Loucy (cell line): ENCODE measurements at regions not wholly inside any gene's neighbourhood (a gene's known extent, or its start where the extent isn't known, plus 50 kb on each side); places are given as distances from the start of the nearest gene placed in this dataset.

Source experiments
- H2AFZ ChIP-seq: fragments of 200-600 bp; sonication (generic); 2 replicates; pipeline ENCODE4 v1.6.0; 2016; ENCODE audit warnings: antibody characterized with exemption, mild to moderate bottlenecking, low read length, moderate library complexity
- H3F3A ChIP-seq: fragments of 200-600 bp; 2 replicates; pipeline ENCODE4 v1.6.0; 2016; ENCODE audit warnings: antibody characterized with exemption, low read depth, mild to moderate bottlenecking
- H3K27me3 ChIP-seq: fragments of 200-600 bp; sonication (generic); 2 replicates; pipeline ENCODE4 v1.6.1; 2014; ENCODE audit warnings: low read length, mild to moderate bottlenecking; ENCODE audit not compliant: insufficient read depth, poor library complexity, severe bottlenecking
- H3K36me3 ChIP-seq: fragments of 200-600 bp; sonication (generic); 2 replicates; pipeline ENCODE4 v1.6.1; 2016; ENCODE audit warnings: low read length; ENCODE audit not compliant: insufficient read depth
- H3K4me1 ChIP-seq: fragments of 200-600 bp; sonication (generic); 2 replicates; pipeline ENCODE4 v1.5.1; 2014; ENCODE audit warnings: low read length, mild to moderate bottlenecking; ENCODE audit not compliant: insufficient read depth, poor library complexity, severe bottlenecking
- H3K4me2 ChIP-seq: fragments of 200-600 bp; sonication (generic); 2 replicates; pipeline ENCODE4 v1.6.0; 2014; ENCODE audit warnings: antibody characterized with exemption, low read length, low read depth, mild to moderate bottlenecking; ENCODE audit not compliant: poor library complexity, severe bottlenecking
- H3K4me3 ChIP-seq: fragments of 200-600 bp; sonication (generic); 2 replicates; pipeline ENCODE4 v1.5.1; 2014; ENCODE audit warnings: low read length, mild to moderate bottlenecking, mixed read lengths; ENCODE audit not compliant: poor library complexity, severe bottlenecking
- H3K79me2 ChIP-seq: fragments of 200-600 bp; sonication (generic); 2 replicates; pipeline ENCODE4 v1.6.1; 2014; ENCODE audit warnings: low read length; ENCODE audit not compliant: insufficient read depth
- H3K9ac ChIP-seq: fragments of 200-600 bp; sonication (generic); 2 replicates; pipeline ENCODE4 v1.6.0; 2014; ENCODE audit warnings: mild to moderate bottlenecking, low read depth, low read length, moderate library complexity; ENCODE audit not compliant: poor library complexity, severe bottlenecking
- H3K9me2 ChIP-seq: fragments of 200-600 bp; sonication (generic); replicated peaks from 2 replicates; pipeline ENCODE4 v1.6.1; 2016; ENCODE audit warnings: low read depth, low read length, mixed read lengths
- H3K9me3 ChIP-seq: fragments of 200-600 bp; sonication (generic); 2 replicates; pipeline ENCODE4 v1.6.1; 2014; ENCODE audit warnings: mild to moderate bottlenecking, antibody characterized with exemption, low read length, low read depth; ENCODE audit not compliant: insufficient read depth
- H4K20me1 ChIP-seq: fragments of 200-600 bp; sonication (generic); 2 replicates; pipeline ENCODE4 v1.6.0; 2014; ENCODE audit warnings: antibody characterized with exemption, low read length, mild to moderate bottlenecking; ENCODE audit not compliant: insufficient read depth, poor library complexity, severe bottlenecking
- EZH2phosphoT487 ChIP-seq: fragments of 200-600 bp; IDR thresholded peaks from 2 replicates; pipeline ENCODE4 v1.6.1; 2018; ENCODE audit warnings: antibody characterized with exemption, mild to moderate bottlenecking, moderate library complexity, borderline replicate concordance
- TF ChIP-seq, protein P1 (sequence below): fragments of 200-600 bp; sonication (generic); conservative IDR thresholded peaks from 2 replicates; pipeline ENCODE4 v1.5.1; 2014; ENCODE audit warnings: mild to moderate bottlenecking, antibody characterized with exemption, low read length

DNA sequence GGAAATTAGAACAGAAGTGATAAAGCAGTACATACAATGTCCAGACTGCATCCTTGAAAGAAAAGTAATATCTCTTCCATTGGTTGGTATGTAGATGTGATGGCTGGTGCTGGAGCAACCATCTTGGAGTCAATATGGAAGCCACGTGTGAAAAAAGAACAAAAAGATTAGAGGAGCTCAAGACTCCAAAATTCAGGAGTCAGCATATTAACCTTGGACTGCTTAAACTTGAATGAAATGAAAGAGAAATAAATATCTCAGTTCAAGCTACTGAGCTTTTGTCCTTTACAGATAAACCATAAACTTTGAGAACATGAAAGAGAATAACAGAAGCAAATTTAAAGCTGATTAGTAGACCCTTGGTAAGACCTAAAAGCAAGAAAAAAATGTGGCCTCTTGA is 197.9 kb downstream of the HS3ST3B1 start:
- Histone ChIP-seq H3K9me2 (no peaks in the 10 kb centered on the region), H3K4me1 (no peaks in the 10 kb centered on the region), H3K4me3 (no peak overlapping the region), H3F3A (no peaks in the 10 kb centered on the region), H3K9me3 (no peaks in the 10 kb centered on the region), H3K4me2 (no peak overlapping the region), H3K27me3 (no peaks in the 10 kb centered on the region), H4K20me1 (no peaks in the 10 kb centered on the region), H3K9ac (no peak overlapping the region), H2AFZ (no peak overlapping the region), H3K79me2 (no peaks in the 10 kb centered on the region), H3K36me3 (no peaks in the 10 kb centered on the region)
- no peak for TF ChIP-seq EZH2phosphoT487
- TF ChIP-seq, protein P1, sequence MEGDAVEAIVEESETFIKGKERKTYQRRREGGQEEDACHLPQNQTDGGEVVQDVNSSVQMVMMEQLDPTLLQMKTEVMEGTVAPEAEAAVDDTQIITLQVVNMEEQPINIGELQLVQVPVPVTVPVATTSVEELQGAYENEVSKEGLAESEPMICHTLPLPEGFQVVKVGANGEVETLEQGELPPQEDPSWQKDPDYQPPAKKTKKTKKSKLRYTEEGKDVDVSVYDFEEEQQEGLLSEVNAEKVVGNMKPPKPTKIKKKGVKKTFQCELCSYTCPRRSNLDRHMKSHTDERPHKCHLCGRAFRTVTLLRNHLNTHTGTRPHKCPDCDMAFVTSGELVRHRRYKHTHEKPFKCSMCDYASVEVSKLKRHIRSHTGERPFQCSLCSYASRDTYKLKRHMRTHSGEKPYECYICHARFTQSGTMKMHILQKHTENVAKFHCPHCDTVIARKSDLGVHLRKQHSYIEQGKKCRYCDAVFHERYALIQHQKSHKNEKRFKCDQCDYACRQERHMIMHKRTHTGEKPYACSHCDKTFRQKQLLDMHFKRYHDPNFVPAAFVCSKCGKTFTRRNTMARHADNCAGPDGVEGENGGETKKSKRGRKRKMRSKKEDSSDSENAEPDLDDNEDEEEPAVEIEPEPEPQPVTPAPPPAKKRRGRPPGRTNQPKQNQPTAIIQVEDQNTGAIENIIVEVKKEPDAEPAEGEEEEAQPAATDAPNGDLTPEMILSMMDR: no peak

DNA sequence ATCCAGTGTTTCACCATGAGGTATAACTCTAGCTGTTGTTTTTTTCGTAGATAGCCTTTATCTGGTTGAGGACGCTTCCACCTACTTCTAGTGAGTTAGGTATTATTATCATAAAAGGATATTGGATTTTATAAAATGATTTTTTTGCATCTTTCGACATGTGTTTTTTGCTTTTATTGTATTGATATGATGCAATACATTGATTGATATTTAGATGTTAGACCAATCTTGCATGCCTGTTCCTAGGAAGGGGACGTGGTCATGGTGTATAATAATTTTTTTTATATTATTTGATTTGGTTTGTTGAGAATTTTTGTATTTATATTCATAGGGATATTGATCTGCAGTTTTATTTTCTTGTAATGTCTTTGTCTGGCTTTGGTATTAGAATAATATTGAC is 193.3 kb downstream of the HS3ST3B1 start:
- H3K9me2 ChIP-seq: no peaks in the 10 kb centered on the region
- no peak for TF ChIP-seq EZH2phosphoT487
- TF ChIP-seq, protein P1: no peak
- H3K4me3 ChIP-seq: no peak overlapping the region
- no peaks in the 10 kb centered on the region for H3K9me3 ChIP-seq
- H3K36me3 ChIP-seq: no peaks in the 10 kb centered on the region
- no peak overlapping the region for H3K9ac ChIP-seq
- no peaks in the 10 kb centered on the region for H3K79me2 ChIP-seq
- no peaks in the 10 kb centered on the region for H4K20me1 ChIP-seq
- H3K27me3 ChIP-seq: no peaks in the 10 kb centered on the region
- H2AFZ ChIP-seq: no peak overlapping the region
- no peak overlapping the region for H3K4me2 ChIP-seq
- H3K4me1 ChIP-seq: no peaks in the 10 kb centered on the region
- H3F3A ChIP-seq: no peaks in the 10 kb centered on the region

DNA sequence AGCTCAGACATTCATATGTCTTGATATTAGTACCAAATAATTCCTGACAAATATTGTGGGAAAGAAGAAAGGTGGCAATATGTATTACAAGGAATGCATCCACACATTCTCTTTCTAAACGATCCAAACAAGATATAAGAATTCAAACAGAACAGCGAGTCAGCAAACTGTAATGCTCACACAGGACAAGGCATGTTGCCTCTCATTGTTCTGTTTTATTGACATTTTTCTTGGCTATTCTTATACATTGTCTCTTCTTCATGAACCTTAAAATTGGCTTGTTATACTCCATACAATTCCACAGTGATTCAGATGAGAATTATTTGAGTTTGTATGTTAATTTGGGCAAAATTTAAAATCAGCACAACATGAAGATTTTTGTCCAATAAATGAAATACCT is 189.1 kb downstream of the HS3ST3B1 start:
- Histone ChIP-seq H3F3A (no peaks in the 10 kb centered on the region), H3K36me3 (no peaks in the 10 kb centered on the region)
- no peak for TF ChIP-seq EZH2phosphoT487
- TF ChIP-seq, protein P1: no peak

More for the DNA sequence above, 189.1 kb downstream of the HS3ST3B1 start:
- H2AFZ ChIP-seq: no peak overlapping the region
- no peaks in the 10 kb centered on the region for H4K20me1 ChIP-seq
- H3K9me2 ChIP-seq: no peaks in the 10 kb centered on the region
- H3K9ac ChIP-seq: no peak overlapping the region
- H3K79me2 ChIP-seq: no peaks in the 10 kb centered on the region
- no peaks in the 10 kb centered on the region for H3K9me3 ChIP-seq
- no peaks in the 10 kb centered on the region for H3K4me1 ChIP-seq
- no peaks in the 10 kb centered on the region for H3K27me3 ChIP-seq
- H3K4me3 ChIP-seq: no peak overlapping the region
- H3K4me2 ChIP-seq: no peak overlapping the region
